HEK293T (cell line): ENCODE measurements at regions not wholly inside any gene's neighbourhood (a gene's known extent, or its start where the extent isn't known, plus 50 kb on each side); places are given as distances from the start of the nearest gene placed in this dataset.

Experiments
- ARNT ChIP-seq: fragments of 450-650 bp; IDR thresholded peaks from 2 replicates; pipeline ENCODE4 v1.6.1; 2017; ENCODE audit warnings: mild to moderate bottlenecking
- FOXK2 ChIP-seq: fragments of 450-650 bp; IDR thresholded peaks from 2 replicates; pipeline ENCODE4 v1.6.1; 2016; ENCODE audit warnings: mild to moderate bottlenecking
- NFRKB ChIP-seq: fragments of 450-650 bp; IDR thresholded peaks from 2 replicates; pipeline ENCODE4 v1.6.1; 2016; ENCODE audit warnings: mild to moderate bottlenecking, moderate library complexity
- SP1 ChIP-seq: fragments of 450-650 bp; IDR thresholded peaks from 2 replicates; pipeline ENCODE4 v1.6.1; 2017
- SUZ12 ChIP-seq: fragments of 450-650 bp; IDR thresholded peaks from 2 replicates; pipeline ENCODE4 v1.6.1; 2016; ENCODE audit warnings: mild to moderate bottlenecking
- TARDBP ChIP-seq: fragments of 450-650 bp; IDR thresholded peaks from 2 replicates; pipeline ENCODE4 v1.6.1; 2016

GRCh38 chr14:97318380-97318779 is 521.2 kb downstream of the VRK1 start:
- no peak for TF ChIP-seq TARDBP
- no peak for TF ChIP-seq SP1
- TF ChIP-seq SUZ12, result no peak
- no peak for TF ChIP-seq NFRKB
- no peak for TF ChIP-seq FOXK2
- no peak for TF ChIP-seq ARNT
